Lung (tissue), 11 donors: ENCODE measurements at regions not wholly inside any gene's neighbourhood (a gene's known extent, or its start where the extent isn't known, plus 50 kb on each side); places are given as distances from the start of the nearest gene placed in this dataset.

Source experiments
- ATAC-seq: fragments of 200-7000 bp; cut with Tn5 transposase; one replicate; pipeline ENCODE4 v1.9.1; 2020; ENCODE audit warnings: moderate number of reproducible peaks; ENCODE audit not compliant: insufficient read depth, low FRiP score
- DNase-seq, 3 donors: peaks; one replicate each; pipeline ENCODE4 v3.0.0-alpha.2; 2013 to 2017
- H3K27ac ChIP-seq, 2 donors: one replicate each; pipeline ENCODE4 v1.5.1; 2013; ENCODE audit warnings: mild to moderate bottlenecking in 2 of 2, moderate library complexity in 2 of 2, control low read depth in 1 of 2, inconsistent platforms in 1 of 2, low read depth in 1 of 2, low read length in 1 of 2
- H3K27me3 ChIP-seq, 3 donors: one replicate each; pipeline ENCODE4 v1.5.1; 2013; ENCODE audit warnings: low read length in 2 of 3; ENCODE audit not compliant: control insufficient read depth in 3 of 3, insufficient read depth in 3 of 3
- H3K36me3 ChIP-seq, 4 donors: one replicate each; pipeline ENCODE4 v1.5.1; 2013; ENCODE audit warnings: low read length in 4 of 4, mild to moderate bottlenecking in 1 of 4, moderate library complexity in 1 of 4; ENCODE audit not compliant: control insufficient read depth in 4 of 4, insufficient read depth in 4 of 4
- H3K4me1 ChIP-seq, 5 donors: one replicate each; pipeline ENCODE4 v1.5.1; 2013; ENCODE audit warnings: low read length in 5 of 5, mild to moderate bottlenecking in 2 of 5, moderate library complexity in 1 of 5; ENCODE audit not compliant: control insufficient read depth in 5 of 5, insufficient read depth in 5 of 5
- H3K4me3 ChIP-seq: one replicate; pipeline ENCODE4 v1.5.1; 2013; ENCODE audit warnings: mild to moderate bottlenecking, control low read depth, moderate library complexity
- H3K9ac ChIP-seq, 2 donors: one replicate each; pipeline ENCODE4 v1.5.1; 2013; ENCODE audit warnings: low read length in 2 of 2, control low read depth in 1 of 2; ENCODE audit not compliant: insufficient read depth in 1 of 2
- H3K9me3 ChIP-seq, 4 donors: one replicate each; pipeline ENCODE4 v1.5.1; 2013; ENCODE audit warnings: low read length in 3 of 4, mild to moderate bottlenecking in 1 of 4, moderate library complexity in 1 of 4; ENCODE audit not compliant: control insufficient read depth in 4 of 4, insufficient read depth in 3 of 4
- WGBS, 2 donors: extraction: QIAGEN DNeasy Blood & Tissue Kit; methylation state at CpG; one replicate each; pipeline ENCODE4 v1.1.7; 2013; 5-methylcytosine and 5-hydroxymethylcytosine counted together
- TF ChIP-seq, protein P1 (sequence below): IDR thresholded peaks from 2 replicates; pipeline ENCODE4 v1.5.1; 2012; ENCODE audit warnings: mild to moderate bottlenecking; ENCODE audit errors: control extremely low read depth, extremely low read depth
- donor health status: control.
- donor health status: control.
- donor health status: Bipolar disorder and iron deficiency.
- donor health status: healthy.
- donor health status: DM: yes; HTN: yes; CAD: no.

DNA sequence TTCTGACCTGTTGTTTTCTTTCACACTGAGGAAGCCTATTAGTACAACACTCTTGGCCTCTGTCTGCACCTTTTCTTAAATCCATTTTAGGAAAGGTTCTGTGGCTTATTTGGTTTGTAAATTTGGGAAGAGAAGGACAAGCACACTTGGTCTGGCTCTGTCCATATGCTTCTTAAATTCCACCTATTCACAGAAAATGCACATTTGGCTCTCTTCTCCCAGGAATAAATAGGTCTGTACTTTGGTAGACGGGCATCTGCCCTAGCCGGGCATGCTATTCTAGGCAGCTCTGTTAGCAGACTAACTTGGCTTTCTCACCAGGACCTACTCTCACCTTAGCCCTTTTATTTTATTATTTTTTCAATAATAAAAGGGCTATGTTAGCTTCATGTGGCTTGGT, 1211.8 kb upstream of the SLC39A10 start:
- H3K36me3 ChIP-seq, result no peaks in the 10 kb centered on the region
- no peaks in the 10 kb centered on the region for H3K9me3 ChIP-seq
- 82 to 94% methylated on average over 2 of the region's 2 CpGs for WGBS, 2 donors
- no peak overlapping the region for H3K9ac ChIP-seq
- DNase-seq (no peak), ATAC-seq (no peak)
- H3K27ac ChIP-seq, result no peak overlapping the region
- TF ChIP-seq, protein P1, sequence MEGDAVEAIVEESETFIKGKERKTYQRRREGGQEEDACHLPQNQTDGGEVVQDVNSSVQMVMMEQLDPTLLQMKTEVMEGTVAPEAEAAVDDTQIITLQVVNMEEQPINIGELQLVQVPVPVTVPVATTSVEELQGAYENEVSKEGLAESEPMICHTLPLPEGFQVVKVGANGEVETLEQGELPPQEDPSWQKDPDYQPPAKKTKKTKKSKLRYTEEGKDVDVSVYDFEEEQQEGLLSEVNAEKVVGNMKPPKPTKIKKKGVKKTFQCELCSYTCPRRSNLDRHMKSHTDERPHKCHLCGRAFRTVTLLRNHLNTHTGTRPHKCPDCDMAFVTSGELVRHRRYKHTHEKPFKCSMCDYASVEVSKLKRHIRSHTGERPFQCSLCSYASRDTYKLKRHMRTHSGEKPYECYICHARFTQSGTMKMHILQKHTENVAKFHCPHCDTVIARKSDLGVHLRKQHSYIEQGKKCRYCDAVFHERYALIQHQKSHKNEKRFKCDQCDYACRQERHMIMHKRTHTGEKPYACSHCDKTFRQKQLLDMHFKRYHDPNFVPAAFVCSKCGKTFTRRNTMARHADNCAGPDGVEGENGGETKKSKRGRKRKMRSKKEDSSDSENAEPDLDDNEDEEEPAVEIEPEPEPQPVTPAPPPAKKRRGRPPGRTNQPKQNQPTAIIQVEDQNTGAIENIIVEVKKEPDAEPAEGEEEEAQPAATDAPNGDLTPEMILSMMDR, result no peak
- H3K4me3 ChIP-seq, result no peak overlapping the region
- H3K27me3 ChIP-seq, result no peaks in the 10 kb centered on the region
- no peaks in the 10 kb centered on the region for H3K4me1 ChIP-seq

DNA sequence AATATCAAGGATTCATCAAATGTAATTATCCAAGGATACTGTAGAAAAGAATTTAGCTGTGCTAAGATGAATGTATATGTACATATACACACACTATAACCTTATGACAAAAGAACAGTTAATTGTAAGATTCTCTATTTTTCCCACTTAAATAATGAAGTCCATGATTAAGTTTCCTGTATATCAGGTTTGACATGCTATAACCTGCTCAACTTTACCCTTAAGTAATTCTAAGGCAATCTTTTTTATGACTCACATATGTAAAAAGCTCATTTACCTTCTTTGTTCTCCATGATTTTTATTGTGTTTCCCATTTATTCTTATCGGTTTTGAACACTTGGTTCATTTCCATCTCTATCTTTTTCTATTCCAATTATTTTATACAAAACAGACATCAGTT, 1213.1 kb upstream of the SLC39A10 start:
- no peak overlapping the region for H3K9ac ChIP-seq
- no peak for ATAC-seq
- H3K4me3 ChIP-seq, result no peak overlapping the region
- no peaks in the 10 kb centered on the region for H3K36me3 ChIP-seq
- DNase-seq, result no peak
- TF ChIP-seq, protein P1, result no peak
- 72 to 78% methylated on average over 1 of the region's 1 CpG for WGBS, 2 donors
- H3K27ac ChIP-seq, result no peak overlapping the region
- no peaks in the 10 kb centered on the region for H3K9me3 ChIP-seq
- no peaks in the 10 kb centered on the region for H3K27me3 ChIP-seq
- no peaks in the 10 kb centered on the region for H3K4me1 ChIP-seq

DNA sequence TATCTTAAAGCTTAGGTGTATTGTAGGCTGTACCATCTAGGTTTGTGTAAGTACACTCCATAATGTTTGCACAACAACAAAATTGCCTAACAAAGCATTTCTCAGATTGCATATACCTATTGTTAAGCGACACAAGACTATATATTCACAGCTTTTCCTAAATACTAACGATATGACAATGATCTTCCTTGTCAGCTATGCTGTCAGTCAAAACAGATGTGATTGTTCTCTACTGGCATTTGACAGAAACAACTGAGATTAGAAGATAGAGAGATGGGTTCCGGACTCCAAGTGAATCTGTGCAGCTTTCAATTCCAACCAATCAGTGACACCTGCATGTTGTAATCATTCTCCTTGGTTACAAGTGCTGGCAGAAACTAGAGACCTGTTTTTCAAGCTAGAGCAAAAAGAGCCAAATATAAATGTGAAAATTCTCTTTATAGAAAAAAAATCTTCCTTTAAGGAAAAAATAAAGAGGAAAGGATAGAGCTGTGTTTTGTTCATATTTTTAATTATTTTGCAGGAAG, 1232.3 kb upstream of the SLC39A10 start:
- H3K27me3 ChIP-seq, result no peaks in the 10 kb centered on the region
- H3K4me1 ChIP-seq, result no peaks in the 10 kb centered on the region
- DNase-seq, result peak in 1 of 3 donors; percentile 0
- no peak overlapping the region for H3K4me3 ChIP-seq
- WGBS, 2 donors, result 66 to 79% methylated on average over 3 of the region's 3 CpGs
- H3K27ac ChIP-seq, result no peak overlapping the region
- H3K36me3 ChIP-seq, result no peaks in the 10 kb centered on the region
- H3K9ac ChIP-seq, result no peak overlapping the region
- no peak for ATAC-seq
- TF ChIP-seq, protein P1, result no peak
- no peaks in the 10 kb centered on the region for H3K9me3 ChIP-seq

DNA sequence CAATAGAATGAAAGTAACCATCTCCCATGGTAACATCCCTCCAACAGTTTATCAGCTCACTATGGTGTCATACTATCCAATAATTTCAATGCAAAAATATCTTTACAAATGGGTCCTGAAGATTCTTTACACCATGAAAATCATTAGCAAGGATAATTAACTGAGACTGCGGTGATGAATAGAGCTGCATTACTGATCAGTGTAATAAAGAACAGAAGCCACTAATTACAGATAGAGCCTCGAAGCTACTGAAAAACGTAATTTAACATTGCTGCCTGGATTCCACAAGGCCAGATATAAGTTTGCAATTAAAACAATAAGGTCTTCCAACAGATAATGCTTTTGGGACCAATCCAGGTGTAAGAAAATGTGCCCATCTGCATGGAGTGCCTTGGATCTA, 1245.8 kb upstream of the SLC39A10 start:
- no peaks in the 10 kb centered on the region for H3K36me3 ChIP-seq
- DNase-seq (no peak), ATAC-seq (no peak)
- H3K27ac ChIP-seq, result no peak overlapping the region
- TF ChIP-seq, protein P1, result no peak
- H3K4me1 ChIP-seq, result no peaks in the 10 kb centered on the region
- H3K9me3 ChIP-seq, result no peaks in the 10 kb centered on the region
- WGBS, 2 donors, result 86 to 91% methylated on average over 3 of the region's 3 CpGs
- H3K4me3 ChIP-seq, result no peak overlapping the region
- no peaks in the 10 kb centered on the region for H3K27me3 ChIP-seq
- no peak overlapping the region for H3K9ac ChIP-seq
